WTC11 (cell line): ENCODE measurements at regions not wholly inside any gene's neighbourhood (a gene's known extent, or its start where the extent isn't known, plus 50 kb on each side); places are given as distances from the start of the nearest gene placed in this dataset.

Experiments
- ATAC-seq: fragments of 200-7000 bp; cut with Tn5 transposase; 2 replicates; pipeline ENCODE4 v1.10.0; 2021; ENCODE audit warnings: mild to moderate bottlenecking, moderate library complexity
- CTCF ChIA-PET: fragments of 300-600 bp; sonication (Branson Sonifier 250); formaldehyde crosslinking; loops from one replicate; lab custom pipeline; 2021; ENCODE audit warnings: antibody characterized with exemption; lab: Charles Lee
- POLR2A ChIA-PET: fragments of 350-600 bp; sonication (Branson Sonifier 250); formaldehyde crosslinking; loops from one replicate; lab custom pipeline; 2021; ENCODE audit warnings: antibody characterized with exemption; lab: Charles Lee
- DNase-seq: peaks from one replicate; pipeline ENCODE4 v3.0.0; 2021; ENCODE audit warnings: low spot score
- H3K27ac Mint-ChIP-seq: 2 replicates; pipeline ENCODE4 v1.8.0; 2021; ENCODE audit warnings: mixed read lengths
- H3K27me3 Mint-ChIP-seq: 2 replicates; pipeline ENCODE4 v1.8.0; 2021; ENCODE audit warnings: low read depth, mild to moderate bottlenecking, moderate library complexity, mixed read lengths
- H3K36me3 Mint-ChIP-seq: 2 replicates; pipeline ENCODE4 v1.8.0; 2021; ENCODE audit warnings: mixed read lengths
- H3K4me1 Mint-ChIP-seq: 2 replicates; pipeline ENCODE4 v1.8.0; 2022; ENCODE audit warnings: mixed read lengths
- H3K4me3 Mint-ChIP-seq: 2 replicates; pipeline ENCODE4 v1.8.0; 2021; ENCODE audit warnings: mild to moderate bottlenecking, moderate library complexity, mixed read lengths
- H3K9me3 Mint-ChIP-seq: 2 replicates; pipeline ENCODE4 v1.8.0; 2021; ENCODE audit warnings: mixed read lengths
- ATF3 ChIP-seq: sonication (generic); formaldehyde crosslinking; conservative IDR thresholded peaks from 2 replicates; pipeline ENCODE4 v1.8.1; 2022; ENCODE audit warnings: mild to moderate bottlenecking, missing genetic modification reagents
- ATF6 ChIP-seq: sonication (generic); formaldehyde crosslinking; IDR thresholded peaks from 2 replicates; pipeline ENCODE4 v1.8.1; 2023; ENCODE audit warnings: mild to moderate bottlenecking, missing genetic modification reagents
- ELF4 ChIP-seq: sonication (generic); formaldehyde crosslinking; IDR thresholded peaks from 2 replicates; pipeline ENCODE4 v1.8.1; 2022; ENCODE audit warnings: low read depth, mild to moderate bottlenecking, moderate library complexity, missing genetic modification reagents
- ESRRA ChIP-seq: sonication (generic); formaldehyde crosslinking; IDR thresholded peaks from 2 replicates; pipeline ENCODE4 v1.8.1; 2022; ENCODE audit warnings: mild to moderate bottlenecking, missing genetic modification reagents, borderline replicate concordance
- FOXP1 ChIP-seq: sonication (generic); formaldehyde crosslinking; IDR thresholded peaks from 2 replicates; pipeline ENCODE4 v1.8.0; 2022; ENCODE audit warnings: missing genetic modification reagents, mild to moderate bottlenecking, moderate library complexity, borderline replicate concordance
- HMGA2 ChIP-seq: fragments of 250-450 bp; sonication (Bioruptor Pico); IDR thresholded peaks from 2 replicates; pipeline ENCODE4 v1.4.0; 2021; ENCODE audit warnings: mild to moderate bottlenecking, moderate library complexity
- NR2C2 ChIP-seq: sonication (generic); formaldehyde crosslinking; IDR thresholded peaks from 2 replicates; pipeline ENCODE4 v1.8.0; 2022; ENCODE audit warnings: mild to moderate bottlenecking, missing genetic modification reagents
- RORB ChIP-seq: fragments of 250-450 bp; sonication (Bioruptor Pico); IDR thresholded peaks from 2 replicates; pipeline ENCODE4 v1.9.0; 2021; ENCODE audit warnings: mild to moderate bottlenecking
- TEAD1 ChIP-seq: sonication (generic); formaldehyde crosslinking; IDR thresholded peaks from 2 replicates; pipeline ENCODE4 v1.8.0; 2022; ENCODE audit warnings: mild to moderate bottlenecking, missing genetic modification reagents
- USF2 ChIP-seq: sonication (generic); formaldehyde crosslinking; IDR thresholded peaks from 2 replicates; pipeline ENCODE4 v1.8.1; 2023; ENCODE audit warnings: mild to moderate bottlenecking, missing genetic modification reagents, moderate library complexity
- ZBTB43 ChIP-seq: sonication (generic); formaldehyde crosslinking; IDR thresholded peaks from 2 replicates; pipeline ENCODE4 v1.8.1; 2023; ENCODE audit warnings: mild to moderate bottlenecking, missing genetic modification reagents
- ZNF263 ChIP-seq: sonication (generic); formaldehyde crosslinking; IDR thresholded peaks from 2 replicates; pipeline ENCODE4 v1.8.1; 2022; ENCODE audit warnings: low read depth, mild to moderate bottlenecking, moderate library complexity, missing genetic modification reagents
- ZNF423 ChIP-seq: fragments of 250-450 bp; sonication (Bioruptor Pico); IDR thresholded peaks from 2 replicates; pipeline ENCODE4 v2.1.2; 2022; ENCODE audit warnings: mild to moderate bottlenecking, moderate library complexity
- ZNF512 ChIP-seq: sonication (generic); formaldehyde crosslinking; IDR thresholded peaks from 2 replicates; pipeline ENCODE4 v1.8.1; 2022; ENCODE audit warnings: missing genetic modification reagents, borderline replicate concordance
- ZNF532 ChIP-seq: fragments of 250-450 bp; sonication (Bioruptor Pico); IDR thresholded peaks from 2 replicates; pipeline ENCODE4 v1.9.0; 2021; ENCODE audit warnings: mild to moderate bottlenecking, borderline replicate concordance
- TF ChIP-seq, protein P1 (sequence below): sonication (generic); formaldehyde crosslinking; IDR thresholded peaks from 2 replicates; pipeline ENCODE4 v1.8.1; 2023; ENCODE audit warnings: mild to moderate bottlenecking, missing genetic modification reagents, borderline replicate concordance

DNA sequence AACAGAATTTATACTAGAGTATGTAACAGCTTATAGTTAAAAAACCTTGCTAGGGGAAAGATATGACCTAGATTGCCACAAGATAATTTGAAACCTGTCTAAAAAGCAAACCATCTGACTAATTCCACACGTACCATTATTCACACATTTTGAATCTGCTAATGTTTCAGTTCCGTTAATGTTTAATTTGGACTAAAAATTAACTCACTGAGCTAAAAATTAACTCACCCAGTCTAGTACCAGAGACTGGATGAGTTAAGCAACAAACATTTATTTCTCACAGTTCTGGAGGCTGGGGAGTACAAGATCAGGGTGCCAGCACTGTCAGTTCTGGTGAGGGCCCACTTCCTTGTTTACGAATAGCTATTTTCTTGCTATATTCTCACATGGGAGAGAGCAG lies 231.5 kb upstream of the DIAPH2 start (continued):
- no peak for TF ChIP-seq ZNF532 (CRISPR knock-in tag)
- TF ChIP-seq ELF4 (CRISPR knock-in tag): no peak
- TF ChIP-seq TEAD1 (CRISPR knock-in tag): no peak
- TF ChIP-seq ZNF263: no peak
- no peak for TF ChIP-seq RORB (CRISPR knock-in tag)
- no peak for TF ChIP-seq NR2C2 (CRISPR knock-in tag)
- TF ChIP-seq ATF3 (CRISPR knock-in tag): no peak
- TF ChIP-seq, protein P1, sequence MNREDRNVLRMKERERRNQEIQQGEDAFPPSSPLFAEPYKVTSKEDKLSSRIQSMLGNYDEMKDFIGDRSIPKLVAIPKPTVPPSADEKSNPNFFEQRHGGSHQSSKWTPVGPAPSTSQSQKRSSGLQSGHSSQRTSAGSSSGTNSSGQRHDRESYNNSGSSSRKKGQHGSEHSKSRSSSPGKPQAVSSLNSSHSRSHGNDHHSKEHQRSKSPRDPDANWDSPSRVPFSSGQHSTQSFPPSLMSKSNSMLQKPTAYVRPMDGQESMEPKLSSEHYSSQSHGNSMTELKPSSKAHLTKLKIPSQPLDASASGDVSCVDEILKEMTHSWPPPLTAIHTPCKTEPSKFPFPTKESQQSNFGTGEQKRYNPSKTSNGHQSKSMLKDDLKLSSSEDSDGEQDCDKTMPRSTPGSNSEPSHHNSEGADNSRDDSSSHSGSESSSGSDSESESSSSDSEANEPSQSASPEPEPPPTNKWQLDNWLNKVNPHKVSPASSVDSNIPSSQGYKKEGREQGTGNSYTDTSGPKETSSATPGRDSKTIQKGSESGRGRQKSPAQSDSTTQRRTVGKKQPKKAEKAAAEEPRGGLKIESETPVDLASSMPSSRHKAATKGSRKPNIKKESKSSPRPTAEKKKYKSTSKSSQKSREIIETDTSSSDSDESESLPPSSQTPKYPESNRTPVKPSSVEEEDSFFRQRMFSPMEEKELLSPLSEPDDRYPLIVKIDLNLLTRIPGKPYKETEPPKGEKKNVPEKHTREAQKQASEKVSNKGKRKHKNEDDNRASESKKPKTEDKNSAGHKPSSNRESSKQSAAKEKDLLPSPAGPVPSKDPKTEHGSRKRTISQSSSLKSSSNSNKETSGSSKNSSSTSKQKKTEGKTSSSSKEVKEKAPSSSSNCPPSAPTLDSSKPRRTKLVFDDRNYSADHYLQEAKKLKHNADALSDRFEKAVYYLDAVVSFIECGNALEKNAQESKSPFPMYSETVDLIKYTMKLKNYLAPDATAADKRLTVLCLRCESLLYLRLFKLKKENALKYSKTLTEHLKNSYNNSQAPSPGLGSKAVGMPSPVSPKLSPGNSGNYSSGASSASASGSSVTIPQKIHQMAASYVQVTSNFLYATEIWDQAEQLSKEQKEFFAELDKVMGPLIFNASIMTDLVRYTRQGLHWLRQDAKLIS: no peak
- no peak for TF ChIP-seq ZNF512 (CRISPR knock-in tag)
- no peak for TF ChIP-seq HMGA2 (CRISPR knock-in tag)
- TF ChIP-seq ZBTB43 (CRISPR knock-in tag): no peak

GRCh38 chrX:96455078-96455477 lies 229.6 kb upstream of the DIAPH2 start:
- Mint-ChIP-seq H3K4me1 (no peaks in the 10 kb centered on the region), H3K9me3 (no peaks in the 10 kb centered on the region), H3K4me3 (no peak overlapping the region), H3K27me3 (no peaks in the 10 kb centered on the region), H3K36me3 (no peaks in the 10 kb centered on the region), H3K27ac (no peak overlapping the region)
- DNase-seq (no peak), ATAC-seq (no peak)
- ChIA-PET POLR2A (no interaction called here), CTCF (no interaction called here)
- TF ChIP-seq ESRRA (CRISPR knock-in tag) (no peak), ATF6 (no peak), USF2 (CRISPR knock-in tag) (no peak), ZNF512 (CRISPR knock-in tag) (no peak), FOXP1 (CRISPR knock-in tag) (no peak), ZNF423 (no peak)
- TF ChIP-seq, protein P1: no peak
